CD4-positive, alpha-beta T cell treated with Interleukin-21 for 1 hour (primary cell): ENCODE measurements at regions not wholly inside any gene's neighbourhood (a gene's known extent, or its start where the extent isn't known, plus 50 kb on each side); places are given as distances from the start of the nearest gene placed in this dataset.

Experiments
- DNase-seq: peaks from one replicate; pipeline ENCODE4 v3.0.0-alpha.2; 2020

DNA sequence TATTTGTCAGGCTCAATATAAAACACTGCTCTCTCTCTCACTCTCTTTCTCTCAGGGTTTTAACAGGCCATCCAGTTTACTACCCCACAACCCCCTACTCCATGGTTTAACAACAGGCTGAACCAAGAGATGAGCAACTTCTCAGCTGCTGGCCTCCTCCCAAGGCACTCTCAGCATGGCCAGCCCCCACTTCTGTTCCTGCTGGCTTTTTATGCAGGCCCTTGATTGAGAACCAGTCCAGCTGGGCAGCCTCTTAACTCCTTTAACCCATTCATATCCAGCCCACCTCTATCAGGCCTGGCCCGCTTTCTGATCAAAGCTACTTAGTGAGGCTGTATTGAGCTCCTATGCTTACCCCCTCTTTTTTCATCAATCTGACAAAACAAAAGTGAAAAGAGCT lies 346.8 kb upstream of the POU3F2 start:
- no peak for DNase-seq

DNA sequence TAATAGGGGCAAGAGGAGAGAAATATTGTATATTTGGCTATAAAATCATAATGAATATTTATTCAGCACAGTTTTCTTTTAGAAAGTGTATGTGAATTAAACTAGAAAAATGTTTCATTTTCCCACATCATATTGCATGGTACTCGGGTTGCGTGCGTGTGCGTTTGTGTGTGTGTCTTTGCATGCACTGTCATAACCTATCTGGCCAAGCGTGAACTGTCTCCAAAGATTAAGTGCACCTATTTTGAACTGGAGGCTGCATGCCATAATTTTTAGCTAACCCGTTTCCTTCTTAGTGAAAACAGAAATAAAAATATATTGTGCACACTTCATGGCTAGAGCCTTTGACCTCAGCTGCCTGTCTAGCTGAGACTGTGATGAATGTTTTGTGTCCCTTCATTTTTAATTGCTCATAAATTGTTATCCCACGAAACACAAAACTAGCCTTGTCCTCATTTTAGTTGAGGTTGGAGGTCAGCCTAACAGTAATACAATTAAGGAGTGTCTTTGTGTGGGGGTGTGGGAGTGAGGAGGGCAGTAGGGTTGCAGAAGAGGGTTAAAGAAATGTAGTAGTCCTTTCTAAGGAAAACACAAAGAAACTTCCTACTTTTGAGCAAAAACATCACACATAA lies 336.1 kb upstream of the POU3F2 start:
- no peak for DNase-seq

DNA sequence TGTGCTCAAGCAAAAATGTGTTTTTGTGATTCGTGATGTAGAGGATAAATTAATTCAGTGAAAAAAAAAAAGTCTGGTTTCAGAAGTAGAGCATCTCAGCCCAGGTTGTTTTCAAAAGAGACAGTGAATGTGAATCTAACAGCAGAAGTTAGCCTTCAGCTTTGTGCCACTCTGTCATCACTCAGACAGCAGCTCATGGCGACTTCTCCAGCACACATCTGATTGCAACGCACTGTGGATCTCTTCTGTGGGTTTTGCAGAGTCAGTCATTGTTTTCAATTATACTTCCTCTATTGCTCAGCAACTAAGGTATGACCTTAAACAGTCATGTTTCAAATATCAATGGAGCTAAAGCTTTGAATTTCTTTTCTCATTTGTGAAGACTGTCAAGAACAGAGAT lies 335.5 kb upstream of the POU3F2 start:
- no peak for DNase-seq

DNA sequence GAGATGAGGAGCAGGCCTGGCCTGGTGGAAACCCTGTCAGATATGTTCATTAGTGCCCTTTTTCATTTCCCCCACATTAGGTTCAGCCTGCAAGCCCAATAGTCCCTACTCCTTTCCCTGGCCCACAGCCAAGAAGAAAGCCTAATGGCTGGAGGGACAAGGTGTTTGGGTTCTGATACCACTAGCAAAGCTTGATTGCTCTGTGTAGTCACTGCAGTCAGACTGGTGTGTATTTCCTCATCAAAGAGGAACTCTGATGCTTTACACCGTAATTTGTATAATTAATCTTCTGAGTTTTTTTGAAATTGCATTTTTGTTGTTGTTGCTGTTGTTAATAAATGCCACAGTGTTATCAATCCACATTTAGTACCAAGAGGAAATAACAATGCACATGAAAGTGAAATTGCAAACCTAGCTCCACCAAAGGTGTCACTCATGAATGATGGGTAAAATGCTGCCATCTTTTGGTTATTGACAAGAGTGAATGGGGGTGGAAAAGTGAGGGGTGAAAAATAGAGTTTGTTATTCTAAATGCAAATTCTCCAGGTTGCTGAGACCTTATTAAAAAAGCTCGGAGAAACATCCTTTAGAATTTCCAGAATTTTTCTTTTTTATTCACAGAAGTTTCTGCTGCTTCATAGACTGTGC lies 320.2 kb upstream of the POU3F2 start:
- DNase-seq = no peak

DNA sequence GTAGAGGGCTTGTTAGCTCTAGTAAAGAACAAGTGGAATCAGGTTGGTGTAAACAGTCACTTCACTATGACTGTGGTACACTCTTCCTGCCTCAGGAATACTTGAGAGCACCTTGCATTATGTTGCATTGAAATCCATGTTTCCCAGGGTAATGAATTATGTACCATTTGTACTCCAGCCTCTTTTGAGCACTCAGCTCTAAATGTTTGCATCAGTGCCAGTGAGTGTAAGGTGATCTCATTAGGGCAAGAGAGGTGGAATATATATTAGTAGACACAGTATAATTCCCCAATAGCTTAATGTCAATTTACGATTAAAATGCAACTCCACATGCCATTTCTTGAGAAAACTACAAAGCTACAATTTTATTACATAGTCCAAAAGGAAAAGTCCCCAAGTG lies 319.6 kb upstream of the POU3F2 start:
- DNase-seq = no peak

DNA sequence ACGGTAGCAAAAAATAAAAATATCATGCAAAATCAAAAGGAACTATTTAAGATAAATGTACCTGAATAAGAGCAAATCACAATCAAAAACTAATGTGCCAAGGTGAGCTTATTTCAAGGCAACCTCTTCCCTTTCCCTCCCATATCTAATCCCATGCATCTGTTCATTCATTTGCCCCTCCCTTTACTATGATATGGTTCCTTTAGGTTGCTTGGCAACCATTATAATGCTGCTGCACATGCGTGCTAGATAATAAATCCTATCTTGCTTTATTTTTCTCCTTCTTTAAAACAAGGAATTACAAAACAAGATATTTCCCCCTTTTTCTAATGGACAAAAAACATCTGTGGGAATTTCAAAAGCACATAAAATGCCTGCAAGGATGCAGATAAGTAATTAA lies 318.2 kb upstream of the POU3F2 start:
- DNase-seq = no peak

DNA sequence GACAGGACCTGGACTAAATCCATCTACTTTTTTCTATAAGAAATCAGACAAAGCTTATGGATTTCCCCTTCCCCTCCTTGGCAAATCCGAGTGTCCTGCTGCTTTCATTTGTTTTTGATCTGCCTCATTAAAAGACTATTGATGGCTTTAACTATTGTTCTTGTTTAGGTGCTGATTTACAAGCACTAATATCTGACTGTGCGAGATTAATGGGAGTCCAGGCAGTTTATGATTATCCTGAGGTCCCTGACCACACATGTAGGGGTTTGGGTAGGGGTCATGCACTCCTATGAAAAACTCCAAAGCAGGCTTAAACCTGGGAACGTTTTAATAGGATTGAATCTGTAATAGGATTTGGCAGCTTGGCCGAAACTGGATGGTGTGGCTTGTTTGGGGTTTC lies 317.5 kb upstream of the POU3F2 start:
- no peak for DNase-seq

DNA sequence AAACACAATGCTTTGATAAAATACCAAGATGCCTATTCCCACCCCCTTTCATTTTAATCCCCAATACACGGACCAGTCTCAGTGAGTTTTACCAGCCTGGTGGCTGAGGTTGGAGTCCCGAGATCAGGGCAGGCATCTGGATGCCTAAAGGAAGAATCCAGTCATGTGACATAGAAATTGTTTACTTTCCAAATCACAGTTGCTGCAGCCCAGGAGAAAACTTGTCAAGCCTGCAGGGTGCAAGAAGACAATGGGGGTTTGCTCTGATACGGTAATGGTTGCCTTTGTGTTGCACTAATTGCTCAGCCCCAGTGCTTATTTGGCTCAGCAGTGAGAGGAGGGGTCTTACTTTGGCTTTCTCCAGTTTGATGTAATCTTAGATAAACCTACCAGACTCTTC lies 308.5 kb upstream of the POU3F2 start:
- no peak for DNase-seq

DNA sequence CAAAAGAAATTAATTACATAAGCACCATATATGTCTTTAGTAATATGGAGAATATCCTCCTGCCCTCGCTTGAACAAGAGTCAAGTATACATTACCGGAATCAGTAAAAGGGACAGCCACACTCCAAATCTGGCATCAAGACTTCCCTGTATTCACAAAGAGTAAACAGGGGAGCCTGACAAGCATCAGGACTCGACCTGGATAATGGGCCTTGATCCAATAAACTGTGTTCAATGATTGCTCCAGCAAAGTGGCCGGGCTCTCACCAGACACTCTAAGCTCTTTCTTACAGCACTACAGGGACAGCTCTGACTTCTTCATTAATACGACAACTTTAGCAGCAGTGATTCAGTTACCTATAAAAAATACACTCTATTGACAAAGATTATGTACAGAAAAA lies 307.9 kb upstream of the POU3F2 start:
- DNase-seq = no peak

DNA sequence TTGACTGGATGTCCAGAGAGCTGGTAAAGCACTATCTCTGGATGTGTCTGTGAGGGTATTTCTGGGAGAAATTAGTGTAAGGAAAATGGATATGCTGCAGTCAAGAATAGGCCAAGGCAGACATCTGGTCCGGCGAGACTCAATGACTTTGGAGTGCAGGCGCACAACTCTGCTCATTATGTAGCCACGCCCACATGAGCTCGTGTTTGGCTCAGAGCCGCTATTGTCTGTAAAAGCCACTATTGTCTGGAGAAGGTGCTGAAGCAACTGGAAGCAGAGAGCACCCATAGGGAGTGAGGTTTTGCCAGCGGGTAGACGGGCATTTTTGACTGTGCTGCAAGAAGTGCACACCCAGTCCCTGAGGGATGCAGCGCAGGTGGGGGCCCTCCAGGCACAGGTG lies 305.0 kb upstream of the POU3F2 start:
- no peak for DNase-seq

DNA sequence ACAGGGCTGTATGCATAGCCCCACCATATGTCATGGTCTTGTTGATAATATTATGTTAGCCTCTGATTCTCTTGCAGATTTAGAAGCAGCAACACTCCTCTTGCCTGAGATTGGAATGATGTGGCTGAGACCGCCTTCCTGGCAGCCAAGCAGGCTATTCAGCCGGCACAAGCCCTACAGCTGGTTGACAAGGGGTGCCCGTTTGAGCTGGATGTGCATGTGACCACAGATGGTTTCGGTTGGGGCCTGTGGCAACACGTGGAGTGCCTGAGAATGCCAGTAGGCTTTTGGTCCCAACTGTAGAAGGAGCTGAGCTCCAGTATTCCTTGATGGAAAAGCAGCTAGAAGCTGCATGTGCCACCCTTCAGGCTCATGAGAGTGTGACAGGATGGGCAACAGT lies 303.6 kb upstream of the POU3F2 start:
- no peak for DNase-seq

DNA sequence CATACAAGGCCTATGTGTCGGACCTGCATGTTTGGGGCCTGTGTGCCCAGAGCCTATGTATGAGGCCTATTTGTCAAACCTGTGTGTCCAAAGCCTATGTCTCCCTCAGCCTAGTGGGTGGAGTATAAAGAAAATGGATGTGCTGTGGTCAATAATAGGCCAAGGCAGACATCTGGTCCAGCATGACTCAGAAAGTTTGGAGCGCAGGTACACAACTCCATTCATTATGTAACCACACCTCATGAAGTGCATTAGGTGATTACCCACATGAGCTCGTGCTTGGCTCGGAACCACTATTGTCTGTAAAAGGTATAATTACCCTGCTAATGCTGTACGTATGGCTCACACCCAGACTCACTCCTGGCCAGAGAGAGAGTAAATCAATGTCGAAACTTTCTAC lies 302.4 kb upstream of the POU3F2 start:
- no peak for DNase-seq

DNA sequence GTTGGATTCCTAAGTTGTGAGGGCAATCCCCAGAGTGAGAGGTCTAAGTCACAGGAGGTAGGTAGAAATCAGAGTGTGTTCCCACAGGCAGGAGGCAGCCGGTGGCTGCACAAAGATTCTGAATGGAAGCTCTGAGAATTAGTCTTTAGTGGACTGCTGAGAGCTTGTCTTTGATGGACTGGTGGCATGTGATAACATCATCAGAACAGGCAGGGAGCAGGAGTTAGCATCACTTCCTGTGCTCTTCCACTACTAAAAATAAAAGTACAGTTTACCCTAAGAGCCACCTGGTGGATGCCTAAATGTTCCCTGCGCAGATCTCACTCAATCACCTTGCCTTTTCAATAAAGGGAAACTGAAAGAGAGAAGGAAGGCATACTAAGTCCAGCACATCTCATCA lies 294.6 kb upstream of the POU3F2 start:
- no peak for DNase-seq

DNA sequence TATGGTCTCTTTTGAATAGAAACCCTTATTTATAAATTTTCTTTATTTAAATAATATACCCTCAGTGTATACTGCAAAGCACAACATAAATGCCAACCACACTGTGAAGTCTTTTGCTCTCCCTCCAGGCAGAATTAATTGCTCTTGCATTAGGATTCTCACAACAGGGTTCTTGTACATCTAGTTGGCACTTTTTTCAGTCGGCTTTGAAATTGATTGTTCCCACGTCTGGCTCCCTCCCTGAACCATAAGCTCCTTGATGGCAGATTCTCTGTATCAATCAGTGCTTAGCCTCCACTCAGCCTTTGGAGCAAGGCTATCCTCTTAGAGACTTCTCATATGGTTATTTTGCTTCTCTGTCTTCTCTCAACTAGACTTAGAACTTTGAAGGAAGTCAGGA lies 288.0 kb upstream of the POU3F2 start:
- no peak for DNase-seq

DNA sequence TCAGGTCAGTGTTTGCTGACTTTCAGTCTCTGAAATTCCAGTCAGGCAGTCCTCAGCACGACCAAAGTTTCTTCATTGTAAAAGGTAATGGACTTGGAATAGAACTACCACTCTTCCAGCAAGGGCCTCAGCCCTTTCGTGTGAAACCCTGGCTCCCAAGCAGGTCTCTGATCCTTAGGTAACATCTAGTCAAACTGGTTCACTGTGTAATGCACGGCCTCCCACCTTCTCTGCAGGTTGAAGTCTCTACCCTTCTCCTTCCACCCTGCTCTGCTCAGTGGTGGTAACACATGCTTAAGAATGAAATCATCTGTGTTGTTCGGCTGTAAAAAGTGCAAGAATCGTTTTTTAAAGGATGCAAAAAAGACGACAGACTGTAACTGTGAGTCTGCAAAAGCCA lies 287.2 kb upstream of the POU3F2 start:
- no peak for DNase-seq

DNA sequence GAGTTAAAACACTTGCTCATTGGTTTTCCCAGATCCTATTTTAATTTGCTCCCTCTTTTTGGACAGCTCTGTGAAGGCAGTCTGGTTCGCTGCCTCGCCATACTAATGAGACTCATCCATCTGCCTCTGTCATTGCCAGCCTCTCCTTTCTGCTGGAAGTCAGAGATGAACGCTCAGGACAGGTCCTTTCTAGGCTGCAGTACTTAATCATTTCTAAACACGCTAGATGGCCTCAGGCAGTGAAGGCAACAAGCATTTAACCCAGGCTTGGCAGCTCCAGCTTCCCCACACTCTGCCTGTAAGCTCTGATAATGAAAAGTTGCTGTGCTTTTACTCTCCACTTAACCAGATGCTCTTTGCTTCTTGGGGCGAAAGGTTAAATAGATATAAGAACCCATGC lies 286.7 kb upstream of the POU3F2 start:
- DNase-seq = no peak

DNA sequence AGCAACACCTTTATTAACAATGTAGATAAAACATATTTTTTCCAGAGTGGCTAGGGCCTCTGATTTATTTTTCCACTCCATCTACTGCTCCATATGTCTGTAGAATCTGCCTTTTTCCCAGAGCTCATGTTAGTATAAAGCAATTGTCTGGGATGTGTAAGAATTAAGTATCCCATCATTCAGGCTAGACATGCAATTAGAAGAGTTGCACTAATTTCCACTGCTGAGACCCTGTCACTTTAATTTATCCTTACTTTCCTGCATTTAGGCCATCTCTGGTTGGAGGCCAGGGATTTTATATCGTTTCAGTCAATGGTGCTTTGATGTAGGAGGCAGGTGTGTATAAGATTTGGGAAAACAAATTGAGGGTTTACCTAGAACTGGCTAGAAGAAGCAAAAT lies 286.1 kb upstream of the POU3F2 start:
- no peak for DNase-seq

DNA sequence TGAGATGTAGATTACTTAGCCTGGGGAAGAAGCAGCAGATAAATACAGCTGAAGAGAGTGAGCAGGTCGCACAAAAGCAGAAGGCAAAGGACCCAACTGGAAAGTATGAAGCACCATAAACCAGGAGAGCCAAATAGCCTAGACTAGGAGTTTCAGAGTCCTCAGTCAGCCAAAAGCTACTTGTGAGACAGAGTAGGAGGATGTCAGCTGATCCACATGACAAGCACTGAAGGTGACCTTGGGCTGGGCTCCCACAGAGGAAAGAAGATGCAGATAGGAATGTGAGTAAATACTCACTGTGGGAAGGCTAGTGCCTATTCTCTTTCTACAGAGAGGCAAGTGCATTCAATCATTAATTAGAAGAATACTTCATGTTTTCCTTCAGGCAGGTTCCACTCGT lies 274.0 kb upstream of the POU3F2 start:
- DNase-seq = no peak

DNA sequence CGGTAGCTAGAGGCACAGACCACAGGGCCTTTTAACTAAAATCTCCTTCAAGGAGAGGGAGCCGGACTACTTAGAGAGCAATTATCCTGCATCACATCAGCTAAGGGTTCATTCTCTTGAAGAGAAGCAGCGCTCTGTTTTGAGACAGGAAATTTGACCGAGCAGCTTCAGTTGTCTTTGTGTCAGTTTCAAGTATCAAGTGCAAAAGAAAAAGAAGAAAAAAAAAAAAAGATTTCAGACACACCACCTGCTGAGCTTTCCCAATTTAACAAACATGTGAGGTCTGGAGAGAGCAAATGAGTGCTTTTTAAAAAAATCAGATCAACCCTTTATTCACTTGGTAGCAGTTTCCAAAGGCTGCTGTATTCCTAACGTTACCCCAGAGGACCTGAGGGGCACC lies 273.5 kb upstream of the POU3F2 start:
- DNase-seq = no peak

DNA sequence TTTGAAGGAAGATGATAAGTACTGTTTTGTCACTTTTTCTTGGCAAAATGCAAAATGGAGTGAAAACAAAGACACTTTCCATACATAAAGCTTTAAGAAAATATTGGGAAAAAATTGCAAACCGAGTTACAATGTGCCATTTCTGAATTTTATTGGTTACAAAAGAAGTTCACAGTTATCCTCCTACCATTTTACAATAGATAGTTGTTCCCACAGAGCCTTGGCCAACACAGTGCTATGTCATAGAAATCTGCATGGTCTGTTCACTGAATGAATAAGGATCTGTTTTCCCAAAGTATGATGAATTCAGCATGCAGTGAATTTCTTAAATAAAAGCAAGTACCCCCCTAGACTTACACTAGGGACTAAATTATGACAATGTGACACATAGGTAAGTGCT lies 268.2 kb upstream of the POU3F2 start:
- DNase-seq = no peak

DNA sequence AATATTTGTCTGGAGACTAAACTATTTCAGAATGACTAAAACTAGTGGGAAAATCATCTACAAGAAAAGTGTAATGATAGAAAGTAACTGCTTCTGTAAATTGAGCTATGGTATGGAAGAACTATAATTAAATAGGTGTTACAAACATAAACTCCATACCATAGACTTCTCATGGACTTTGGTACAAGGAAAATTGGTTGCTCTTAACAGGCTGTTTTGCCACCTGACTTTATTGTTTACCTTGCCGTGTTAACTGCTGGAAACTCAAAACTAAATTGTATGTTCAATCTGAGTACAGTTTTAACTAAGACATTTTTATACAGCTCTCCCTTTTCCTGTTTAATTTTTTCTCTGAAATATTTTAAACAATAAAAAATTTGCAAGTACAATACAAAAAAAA lies 261.8 kb upstream of the POU3F2 start:
- no peak for DNase-seq

DNA sequence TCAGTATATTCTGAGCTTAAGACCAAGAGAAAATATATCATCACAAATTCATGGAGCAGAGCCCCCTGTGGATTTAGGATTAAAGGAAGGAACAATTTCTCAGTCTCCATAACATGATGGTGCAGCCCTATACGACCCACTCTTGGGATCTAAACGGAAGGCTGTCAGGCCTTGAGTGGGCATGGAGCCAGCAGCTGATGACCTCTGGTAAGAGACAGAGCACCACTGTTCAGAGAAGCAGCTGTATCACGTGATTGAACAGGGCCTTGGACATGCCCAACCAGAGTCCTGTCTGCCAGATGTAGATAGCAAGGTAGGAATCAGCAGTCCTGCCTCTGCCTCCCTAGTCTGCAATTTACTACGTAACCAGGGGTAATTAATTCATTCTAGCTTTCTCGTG lies 259.4 kb upstream of the POU3F2 start:
- no peak for DNase-seq

DNA sequence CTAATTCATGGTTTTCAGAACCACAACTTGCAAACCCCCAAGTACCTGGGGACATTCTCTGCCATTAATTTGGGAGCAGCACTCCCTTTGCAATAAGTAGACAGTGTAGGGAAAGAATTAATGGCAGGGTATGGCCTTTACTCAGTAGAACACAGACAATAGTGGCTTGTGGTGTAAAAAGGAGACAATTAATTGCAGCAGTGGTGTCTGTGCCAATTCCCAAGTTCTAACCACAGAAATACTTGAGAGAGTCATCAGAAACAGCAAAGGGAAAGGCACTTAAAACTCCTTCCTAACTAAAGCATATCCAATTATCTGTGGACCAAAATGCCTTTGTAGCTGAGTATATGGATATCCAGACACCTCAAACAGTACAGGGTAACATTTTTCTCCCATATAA lies 257.6 kb upstream of the POU3F2 start:
- DNase-seq = no peak

DNA sequence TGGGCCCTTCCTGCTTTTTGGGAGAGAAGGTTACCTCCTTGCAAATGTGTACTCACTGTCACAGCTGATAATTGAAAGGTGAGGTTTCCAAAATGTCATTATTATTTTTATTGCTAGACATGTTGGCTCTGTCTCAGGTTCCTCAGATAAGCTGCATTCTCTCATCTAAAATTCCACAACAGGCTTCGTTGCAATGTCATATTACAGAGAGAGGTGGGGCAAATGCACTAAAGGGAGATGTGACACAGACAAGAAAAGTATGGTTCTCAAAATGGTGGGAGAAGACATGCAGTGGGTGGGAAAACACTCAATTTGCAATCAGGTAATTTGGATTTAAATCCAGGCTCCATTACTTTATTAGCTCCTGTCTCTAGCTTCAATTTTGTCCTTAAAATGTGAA lies 256.4 kb upstream of the POU3F2 start:
- DNase-seq = no peak

DNA sequence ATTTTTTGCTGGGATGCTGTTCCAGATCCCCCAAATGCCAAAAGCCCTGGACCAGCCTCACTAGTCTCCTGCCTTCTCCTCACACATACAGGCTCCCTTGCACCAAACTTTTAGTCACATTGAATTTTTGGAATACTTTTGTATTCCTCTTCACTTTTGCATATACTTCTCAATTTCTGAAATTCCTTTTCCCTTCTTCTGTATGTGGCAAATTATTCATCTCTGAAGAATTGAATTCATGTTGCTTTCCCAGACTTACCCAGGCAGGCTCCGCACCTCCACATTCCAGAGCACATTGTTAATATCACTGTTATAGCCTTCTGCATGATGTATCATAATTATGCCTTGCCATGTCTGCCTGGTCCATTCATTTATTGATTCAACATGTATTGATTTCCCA lies 255.3 kb upstream of the POU3F2 start:
- DNase-seq = no peak

DNA sequence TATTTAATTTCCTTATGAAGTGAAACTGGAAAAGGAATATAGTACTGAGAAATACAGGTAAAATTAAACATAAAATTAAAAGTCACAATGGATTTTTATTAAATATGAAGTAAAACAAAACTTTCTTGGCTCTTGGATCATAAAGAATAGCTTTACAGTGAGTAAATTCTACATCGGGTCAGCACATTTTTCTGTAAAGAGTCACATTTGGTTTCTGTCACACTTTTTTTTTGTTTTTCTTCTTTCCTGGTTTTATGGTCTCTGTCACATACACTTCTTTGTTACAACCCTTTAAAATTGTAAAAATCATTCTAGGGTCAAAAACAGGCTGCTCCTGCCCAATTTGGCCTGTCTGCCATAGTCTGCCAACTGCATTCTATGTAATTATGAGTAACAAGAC lies 254.4 kb upstream of the POU3F2 start:
- no peak for DNase-seq
